ENCODE measurements at regions not wholly inside any gene's neighbourhood (a gene's known extent, or its start where the extent isn't known, plus 50 kb on each side); places are given as distances from the start of the nearest gene placed in this dataset.

DNA sequence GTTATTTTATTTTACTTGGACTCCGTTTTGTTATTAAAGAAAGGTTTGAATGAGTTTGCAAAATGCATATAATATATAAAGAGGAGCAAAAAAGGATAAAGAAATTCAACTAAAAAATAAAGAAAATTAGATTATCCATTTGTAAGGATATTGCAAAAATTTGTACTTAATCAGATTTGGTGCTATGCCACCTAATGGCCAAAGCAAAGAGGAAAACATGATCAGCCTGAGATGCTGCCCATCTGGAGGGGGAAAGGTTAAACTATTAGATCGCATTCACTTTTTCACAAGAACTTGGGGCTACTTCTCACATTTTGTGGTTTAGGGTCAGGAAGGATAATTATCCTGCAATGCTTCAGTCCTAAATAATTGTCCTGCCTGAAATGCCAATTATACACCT, 350.6 kb downstream of the MLLT3 start:
- Histone ChIP-seq H2BK5ac (ENCODE audit: low read depth, low read length) (no peak overlapping the region), H4K5ac (ENCODE audit: insufficient read length, low read depth, low read length) (no peak overlapping the region), H3K4me2 (ENCODE audit: insufficient read depth in 1 of 2, low read depth in 2 of 2, low read length in 2 of 2) (no peak overlapping the region), H3K27me3 (replicated peaks in 1 of 4; ENCODE audit: control insufficient read depth in 3 of 4, extremely low read depth in 1 of 4, insufficient read depth in 3 of 4, low read length in 3 of 4) (no peaks in the 10 kb centered on the region), H3K56ac (replicated peaks; ENCODE audit: insufficient read length, low read depth, low read length) (no peak overlapping the region), H2AFZ (ENCODE audit: low read length) (no peak overlapping the region), H3K9ac (replicated peaks in 1 of 4; ENCODE audit: extremely low read depth in 1 of 4, low read depth in 3 of 4, low read length in 3 of 4) (no peak overlapping the region), H2BK12ac (ENCODE audit: low read depth, low read length) (no peak overlapping the region), H3K9me3 (ENCODE audit: insufficient read depth in 2 of 2, low read depth in 1 of 2, low read length in 1 of 2) (peaks cover 14 to 19% of the 10 kb centered on the region in 2 experiments), H4K8ac (ENCODE audit: extremely low read depth, insufficient read depth, low read length) (no peak overlapping the region), H2BK120ac (replicated peaks; ENCODE audit: low read depth, low read length) (no peak overlapping the region), H3K23ac (ENCODE audit: insufficient read length) (no peak overlapping the region), H3K36me3 (ENCODE audit: control insufficient read depth in 2 of 4, insufficient read depth in 4 of 4, low read length in 3 of 4) (no peaks in the 10 kb centered on the region; a peak in 1 of 8 replicates), H3K18ac (ENCODE audit: extremely low read depth, low read length) (no peak overlapping the region), H3K14ac (ENCODE audit: insufficient read length) (no peak overlapping the region), H3K79me2 (ENCODE audit: control insufficient read depth in 1 of 2, insufficient read depth in 2 of 2, low read length in 2 of 2) (no peaks in the 10 kb centered on the region), H3K4ac (replicated peaks; ENCODE audit: insufficient read length, low read depth, low read length) (no peak overlapping the region), H3K23me2 (ENCODE audit: low read depth, low read length) (no peaks in the 10 kb centered on the region), H3K27ac (ENCODE audit: low read depth, low read length) (no peak overlapping the region), H3K79me1 (ENCODE audit: low read depth, low read length) (no peaks in the 10 kb centered on the region), H4K91ac (replicated peaks; ENCODE audit: insufficient read length, low read length) (no peak overlapping the region), H2BK20ac (ENCODE audit: low read length) (no peak overlapping the region), H3K4me1 (replicated peaks in 1 of 4; ENCODE audit: control insufficient read depth in 3 of 4, insufficient read depth in 4 of 4, low read length in 3 of 4) (peaks cover 0 to 4% (median 0%) of the 10 kb centered on the region in 4 experiments; a peak in 2 of 7 replicates), H2BK15ac (ENCODE audit: low read length) (no peak overlapping the region), H3K4me3 (ENCODE audit: extremely low read depth in 1 of 4, insufficient read depth in 2 of 4, low read depth in 3 of 4, low read length in 4 of 4) (no peak overlapping the region), H2AK5ac (ENCODE audit: low read depth, low read length) (no peak overlapping the region), H4K20me1 (replicated peaks in 1 of 2; ENCODE audit: control insufficient read depth in 1 of 2, insufficient read depth in 2 of 2, low read length in 2 of 2) (no peaks in the 10 kb centered on the region)
- FAIRE-seq (no peak), DNase-seq (ENCODE audit: low read depth in 1 of 2, low spot score in 2 of 2) (no peak)
- POLR2A ChIA-PET (ENCODE audit: partially characterized antibody), result no interaction called here
- TF ChIP-seq BCL11A (IDR thresholded peaks at IDR 0.05; ENCODE audit: low read depth in 2 of 2, low read length in 2 of 2) (no peak), RAD21 (IDR thresholded peaks at IDR 0.05 in 1 of 2, conservative IDR thresholded peaks at IDR 0.05 in 1 of 2; ENCODE audit: low read depth in 2 of 2, low read length in 2 of 2) (peak; percentile 10 to 13; a peak in 2 of 4 replicates), SIX5 (IDR thresholded peaks at IDR 0.05; ENCODE audit: low read depth, low read length) (no peak)
- TF ChIP-seq, protein P1, sequence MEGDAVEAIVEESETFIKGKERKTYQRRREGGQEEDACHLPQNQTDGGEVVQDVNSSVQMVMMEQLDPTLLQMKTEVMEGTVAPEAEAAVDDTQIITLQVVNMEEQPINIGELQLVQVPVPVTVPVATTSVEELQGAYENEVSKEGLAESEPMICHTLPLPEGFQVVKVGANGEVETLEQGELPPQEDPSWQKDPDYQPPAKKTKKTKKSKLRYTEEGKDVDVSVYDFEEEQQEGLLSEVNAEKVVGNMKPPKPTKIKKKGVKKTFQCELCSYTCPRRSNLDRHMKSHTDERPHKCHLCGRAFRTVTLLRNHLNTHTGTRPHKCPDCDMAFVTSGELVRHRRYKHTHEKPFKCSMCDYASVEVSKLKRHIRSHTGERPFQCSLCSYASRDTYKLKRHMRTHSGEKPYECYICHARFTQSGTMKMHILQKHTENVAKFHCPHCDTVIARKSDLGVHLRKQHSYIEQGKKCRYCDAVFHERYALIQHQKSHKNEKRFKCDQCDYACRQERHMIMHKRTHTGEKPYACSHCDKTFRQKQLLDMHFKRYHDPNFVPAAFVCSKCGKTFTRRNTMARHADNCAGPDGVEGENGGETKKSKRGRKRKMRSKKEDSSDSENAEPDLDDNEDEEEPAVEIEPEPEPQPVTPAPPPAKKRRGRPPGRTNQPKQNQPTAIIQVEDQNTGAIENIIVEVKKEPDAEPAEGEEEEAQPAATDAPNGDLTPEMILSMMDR (IDR thresholded peaks at IDR 0.05; ENCODE audit: control extremely low read depth in 1 of 3, insufficient read depth in 1 of 3, low read depth in 1 of 3, low read length in 3 of 3), result peak in 1 of 3 experiments; percentile 27; a peak in 1 of 4 replicates
- CTCF ChIA-PET (ENCODE audit: partially characterized antibody), result interaction anchor here (1.0 to 1.4 kb wide), 2 partner anchors 12 to 63 kb away, joined by 3 to 4 read pairs; no protein-coding TSS in a partner anchor
- WGBS, 2 experiments (ENCODE audit: extremely low coverage in 1 of 2, insufficient coverage in 1 of 2, insufficient read length in 1 of 2, insufficient replicate concordance in 2 of 2, low coverage in 1 of 2, low lambda C conversion rate in 2 of 2, missing lambda C conversion rate in 1 of 2), result 89% methylated on average over 2 of the region's 2 CpGs; no CpG with 5 or more reads in 1 of the 2 experiments

All from H1 (cell line).